Ovary (tissue), 7 donors: ENCODE measurements at regions not wholly inside any gene's neighbourhood (a gene's known extent, or its start where the extent isn't known, plus 50 kb on each side); places are given as distances from the start of the nearest gene placed in this dataset.

Experiments used
- DNase-seq, 5 donors: peaks; one replicate each; pipeline ENCODE4 v3.0.0-alpha.2; 2019 to 2020
- H3K27ac ChIP-seq, 2 donors: fragments of 200-600 bp; one replicate each; pipeline versions ENCODE4 v1.5.1 to v1.8.0; 2019 to 2022
- H3K27me3 ChIP-seq: fragments of 200-600 bp; one replicate; pipeline ENCODE4 v1.8.0; 2022
- H3K36me3 ChIP-seq: fragments of 200-600 bp; sonication (generic); one replicate; pipeline ENCODE4 v1.5.1; 2019
- H3K4me1 ChIP-seq: one replicate; pipeline ENCODE4 v1.8.1; 2013; ENCODE audit warnings: mild to moderate bottlenecking, moderate library complexity; ENCODE audit not compliant: insufficient read depth
- H3K4me3 ChIP-seq: fragments of 200-600 bp; sonication (generic); one replicate; pipeline ENCODE4 v1.5.1; 2017
- H3K9me3 ChIP-seq, 2 donors: fragments of 200-600 bp in 1 of 2; sonication (generic) in 1 of 2; one replicate each; pipeline versions ENCODE4 v1.5.1 to v1.8.1; 2013 to 2019; ENCODE audit warnings: mild to moderate bottlenecking in 1 of 2, moderate library complexity in 1 of 2
- EP300 ChIP-seq: sonication (generic); formaldehyde crosslinking; IDR thresholded peaks from one replicate; pipeline ENCODE4 v1.6.1; 2017; ENCODE audit warnings: antibody characterized with exemption
- POLR2A ChIP-seq: fragments of 450-650 bp; IDR thresholded peaks from one replicate; pipeline ENCODE4 v1.6.1; 2017; ENCODE audit warnings: antibody characterized with exemption, mild to moderate bottlenecking, moderate library complexity
- WGBS, 3 donors: extraction: QIAGEN DNeasy Blood & Tissue Kit in 1 of 3; methylation state at CpG; one replicate each; pipeline versions ENCODE4 v1.1.5 to v1.1.7; 2013 to 2017; 5-methylcytosine and 5-hydroxymethylcytosine counted together
- intact Hi-C, 4 donors: fragments of 100-400 bp; cut with DNase I; formaldehyde crosslinking; loops; one replicate each; pipeline versions ENCODE4 v1.11.0 to v1.15.1; 2022 to 2023
- TF ChIP-seq, protein P1 (sequence below), 3 donors: fragments of 450-650 bp in 2 of 3; fragments of 200-600 bp in 1 of 3; IDR thresholded peaks; one replicate each; pipeline versions ENCODE4 v1.5.1 to v1.8.0; 2016 to 2022; ENCODE audit warnings: antibody characterized with exemption in 3 of 3, mild to moderate bottlenecking in 1 of 3
- donor health status: DM: no; HTN: no; CAD: no; lungs with moderate emphysema.
- donor health status: DM: no; HTN: no; CAD: no.
- donor health status: Bipolar disorder and iron deficiency.
- donor health status: DM: no; HTN: no; CAD: no.
- donor health status: DM: yes; HTN: yes; CAD: no.

DNA sequence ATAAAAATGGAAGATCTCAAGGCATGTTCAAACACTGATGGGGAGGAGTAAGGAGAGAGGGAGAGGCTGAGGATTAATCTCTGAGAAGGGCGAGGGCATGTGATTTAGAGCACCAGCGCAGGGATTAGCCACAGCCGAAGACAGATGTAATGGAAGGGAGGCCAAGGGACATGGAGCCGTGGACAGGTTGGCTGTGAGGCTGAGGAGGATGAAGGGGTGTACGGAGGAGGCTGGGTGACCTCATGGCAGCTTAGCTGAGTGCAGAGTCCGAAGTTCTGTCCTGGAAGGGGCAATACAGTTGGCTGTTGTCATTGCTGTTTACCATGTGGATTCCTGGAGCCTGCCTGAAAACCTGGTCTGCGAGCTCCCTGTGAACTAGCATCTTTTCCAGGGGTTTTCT lies 342.8 kb downstream of the RPS6KC1 start:
- Histone ChIP-seq H3K4me3 (no peak overlapping the region), H3K27me3 (no peaks in the 10 kb centered on the region), H3K36me3 (no peaks in the 10 kb centered on the region), H3K4me1 (no peaks in the 10 kb centered on the region), H3K27ac (no peak overlapping the region), H3K9me3 (no peaks in the 10 kb centered on the region)
- intact Hi-C loops = no loop called here
- TF ChIP-seq EP300 (no peak), POLR2A (no peak)
- TF ChIP-seq, protein P1, sequence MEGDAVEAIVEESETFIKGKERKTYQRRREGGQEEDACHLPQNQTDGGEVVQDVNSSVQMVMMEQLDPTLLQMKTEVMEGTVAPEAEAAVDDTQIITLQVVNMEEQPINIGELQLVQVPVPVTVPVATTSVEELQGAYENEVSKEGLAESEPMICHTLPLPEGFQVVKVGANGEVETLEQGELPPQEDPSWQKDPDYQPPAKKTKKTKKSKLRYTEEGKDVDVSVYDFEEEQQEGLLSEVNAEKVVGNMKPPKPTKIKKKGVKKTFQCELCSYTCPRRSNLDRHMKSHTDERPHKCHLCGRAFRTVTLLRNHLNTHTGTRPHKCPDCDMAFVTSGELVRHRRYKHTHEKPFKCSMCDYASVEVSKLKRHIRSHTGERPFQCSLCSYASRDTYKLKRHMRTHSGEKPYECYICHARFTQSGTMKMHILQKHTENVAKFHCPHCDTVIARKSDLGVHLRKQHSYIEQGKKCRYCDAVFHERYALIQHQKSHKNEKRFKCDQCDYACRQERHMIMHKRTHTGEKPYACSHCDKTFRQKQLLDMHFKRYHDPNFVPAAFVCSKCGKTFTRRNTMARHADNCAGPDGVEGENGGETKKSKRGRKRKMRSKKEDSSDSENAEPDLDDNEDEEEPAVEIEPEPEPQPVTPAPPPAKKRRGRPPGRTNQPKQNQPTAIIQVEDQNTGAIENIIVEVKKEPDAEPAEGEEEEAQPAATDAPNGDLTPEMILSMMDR (IDR thresholded peaks at IDR 0.05) = no peak
- DNase-seq = no peak
- WGBS, 3 donors = 44 to 58% (median 57%) methylated on average over 7 of the region's 7 CpGs

DNA sequence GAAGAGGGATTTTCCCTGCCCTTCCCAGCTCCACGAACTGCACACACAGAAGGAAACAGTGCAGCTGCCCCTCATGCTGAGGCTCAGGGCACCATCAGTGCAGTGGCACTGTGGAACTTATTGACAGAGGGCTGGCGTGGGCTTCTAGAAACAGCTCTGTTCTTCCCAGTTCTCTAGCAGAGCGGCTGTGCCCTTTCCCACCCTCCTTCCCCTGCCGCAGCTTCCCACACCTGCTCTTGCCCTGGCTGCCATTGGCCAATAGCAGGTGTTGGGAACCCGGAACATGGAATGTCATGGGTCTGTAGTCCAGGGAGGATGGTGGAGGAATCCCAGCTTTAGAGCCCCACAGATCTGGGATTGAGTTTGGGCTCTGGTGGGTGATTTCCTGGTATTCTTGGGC lies 343.8 kb downstream of the RPS6KC1 start:
- intact Hi-C loops = no loop called here
- 81 to 85% (median 83%) methylated on average over 5 of the region's 5 CpGs for WGBS, 3 donors

DNA sequence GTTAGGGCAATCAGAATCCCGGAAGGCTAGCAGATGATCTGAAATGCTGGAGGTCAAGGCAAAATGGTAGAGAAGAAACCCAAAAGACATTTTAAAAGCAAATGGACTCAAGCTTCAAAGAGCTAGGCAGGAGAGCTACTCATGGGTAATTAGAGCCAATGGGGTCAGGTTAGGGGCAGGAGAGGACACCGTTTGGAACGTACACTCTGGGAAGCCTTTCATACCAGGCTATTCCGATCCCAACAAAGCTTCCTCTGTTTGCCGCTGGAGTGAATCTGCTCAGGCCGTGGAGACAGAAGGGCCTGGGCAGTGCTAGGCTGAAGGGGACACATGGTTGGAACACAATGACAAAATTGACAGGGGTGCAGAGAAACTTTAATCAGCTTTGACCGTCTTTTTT lies 346.6 kb downstream of the RPS6KC1 start:
- WGBS, 3 donors = 73 to 76% (median 74%) methylated on average over 7 of the region's 7 CpGs
- H3K4me1 ChIP-seq = no peaks in the 10 kb centered on the region

More for the DNA sequence above, 343.8 kb downstream of the RPS6KC1 start:
- Histone ChIP-seq H3K36me3 (no peaks in the 10 kb centered on the region), H3K27ac (no peak overlapping the region), H3K27me3 (no peaks in the 10 kb centered on the region), H3K4me1 (no peaks in the 10 kb centered on the region), H3K9me3 (no peaks in the 10 kb centered on the region), H3K4me3 (no peak overlapping the region)
- DNase-seq = no peak
- TF ChIP-seq, protein P1 (IDR thresholded peaks at IDR 0.05) = no peak
- TF ChIP-seq EP300 (no peak), POLR2A (no peak)

DNA sequence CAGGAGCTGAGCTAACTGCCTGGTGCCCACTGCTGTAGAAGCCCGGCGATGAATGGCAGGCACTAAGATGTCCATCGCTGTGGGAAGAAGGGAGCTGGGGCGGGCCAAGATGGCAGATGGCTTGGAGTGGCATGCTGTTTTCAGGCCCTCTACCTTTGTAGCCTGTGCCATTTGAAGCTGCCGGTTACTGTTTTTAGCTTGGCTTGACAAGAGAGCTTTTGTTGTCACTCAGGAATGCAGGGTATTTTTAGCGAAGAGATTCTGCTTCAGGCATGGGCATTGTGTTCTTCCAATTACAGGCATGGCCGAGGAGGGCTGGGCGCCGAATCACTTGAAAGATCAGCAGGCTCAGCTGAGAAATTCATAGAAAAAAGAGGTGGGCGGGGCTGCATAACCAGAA lies 348.7 kb downstream of the RPS6KC1 start:
- WGBS, 3 donors = 80 to 86% (median 84%) methylated on average over 10 of the region's 10 CpGs
- intact Hi-C loops = no loop called here
- Histone ChIP-seq H3K27me3 (no peaks in the 10 kb centered on the region), H3K36me3 (no peaks in the 10 kb centered on the region), H3K4me1 (no peaks in the 10 kb centered on the region), H3K27ac (no peak overlapping the region), H3K9me3 (no peaks in the 10 kb centered on the region), H3K4me3 (no peak overlapping the region)
- TF ChIP-seq EP300 = no peak
- TF ChIP-seq, protein P1 (IDR thresholded peaks at IDR 0.05) = no peak
- no peak for TF ChIP-seq POLR2A
- no peak for DNase-seq

More for the DNA sequence above, 346.6 kb downstream of the RPS6KC1 start:
- no peaks in the 10 kb centered on the region for H3K27me3 ChIP-seq
- H3K27ac ChIP-seq = no peak overlapping the region
- TF ChIP-seq, protein P1 (IDR thresholded peaks at IDR 0.05) = no peak
- TF ChIP-seq POLR2A = no peak
- no peak for TF ChIP-seq EP300
- no peak overlapping the region for H3K4me3 ChIP-seq
- H3K36me3 ChIP-seq = no peaks in the 10 kb centered on the region
- H3K9me3 ChIP-seq = no peaks in the 10 kb centered on the region
- no peak for DNase-seq
- intact Hi-C loops = no loop called here

DNA sequence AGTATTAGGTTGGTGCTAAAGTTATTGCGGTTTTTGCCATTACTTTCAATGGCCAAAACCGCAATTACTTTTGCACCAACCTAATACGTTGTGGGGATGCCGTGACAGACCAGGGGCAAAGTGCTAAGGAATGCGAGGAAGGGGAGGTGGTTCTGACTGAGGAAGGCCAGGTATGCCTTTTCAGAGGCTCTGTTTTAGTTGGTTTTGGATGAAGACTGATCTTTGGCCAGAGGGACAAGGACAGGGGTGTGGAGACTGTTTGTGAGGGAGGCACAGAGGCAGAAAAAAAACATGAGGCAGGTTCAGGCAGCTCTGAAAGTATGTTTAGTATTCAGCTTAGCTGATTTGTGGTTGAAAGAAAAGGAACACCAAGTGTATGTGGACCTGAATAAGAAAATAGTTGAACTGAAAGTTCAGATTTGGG lies 358.2 kb downstream of the RPS6KC1 start:
- H3K4me1 ChIP-seq = no peaks in the 10 kb centered on the region
- H3K27me3 ChIP-seq = no peaks in the 10 kb centered on the region
- H3K27ac ChIP-seq = no peak overlapping the region
- no peaks in the 10 kb centered on the region for H3K9me3 ChIP-seq
- H3K4me3 ChIP-seq = no peak overlapping the region
- no peak for DNase-seq
- 76 to 88% (median 80%) methylated on average over 5 of the region's 5 CpGs for WGBS, 3 donors
- H3K36me3 ChIP-seq = no peaks in the 10 kb centered on the region
- intact Hi-C loops = no loop called here
- TF ChIP-seq, protein P1 (IDR thresholded peaks at IDR 0.05) = no peak
- TF ChIP-seq POLR2A (no peak), EP300 (no peak)
